Loucy (cell line): ENCODE measurements at regions not wholly inside any gene's neighbourhood (a gene's known extent, or its start where the extent isn't known, plus 50 kb on each side); places are given as distances from the start of the nearest gene placed in this dataset.
A peak's percentile ranks its signal among the peaks of the same experiment; 100 is the strongest.

Experiments
- H2AFZ ChIP-seq: fragments of 200-600 bp; sonication (generic); 2 replicates; pipeline ENCODE4 v1.6.0; 2016; ENCODE audit warnings: antibody characterized with exemption, mild to moderate bottlenecking, low read length, moderate library complexity
- H3F3A ChIP-seq: fragments of 200-600 bp; 2 replicates; pipeline ENCODE4 v1.6.0; 2016; ENCODE audit warnings: antibody characterized with exemption, low read depth, mild to moderate bottlenecking
- H3K27me3 ChIP-seq: fragments of 200-600 bp; sonication (generic); 2 replicates; pipeline ENCODE4 v1.6.1; 2014; ENCODE audit warnings: low read length, mild to moderate bottlenecking; ENCODE audit not compliant: insufficient read depth, poor library complexity, severe bottlenecking
- H3K36me3 ChIP-seq: fragments of 200-600 bp; sonication (generic); 2 replicates; pipeline ENCODE4 v1.6.1; 2016; ENCODE audit warnings: low read length; ENCODE audit not compliant: insufficient read depth
- H3K4me1 ChIP-seq: fragments of 200-600 bp; sonication (generic); 2 replicates; pipeline ENCODE4 v1.5.1; 2014; ENCODE audit warnings: low read length, mild to moderate bottlenecking; ENCODE audit not compliant: insufficient read depth, poor library complexity, severe bottlenecking
- H3K4me2 ChIP-seq: fragments of 200-600 bp; sonication (generic); 2 replicates; pipeline ENCODE4 v1.6.0; 2014; ENCODE audit warnings: antibody characterized with exemption, low read length, low read depth, mild to moderate bottlenecking; ENCODE audit not compliant: poor library complexity, severe bottlenecking
- H3K4me3 ChIP-seq: fragments of 200-600 bp; sonication (generic); 2 replicates; pipeline ENCODE4 v1.5.1; 2014; ENCODE audit warnings: low read length, mild to moderate bottlenecking, mixed read lengths; ENCODE audit not compliant: poor library complexity, severe bottlenecking
- H3K79me2 ChIP-seq: fragments of 200-600 bp; sonication (generic); 2 replicates; pipeline ENCODE4 v1.6.1; 2014; ENCODE audit warnings: low read length; ENCODE audit not compliant: insufficient read depth
- H3K9ac ChIP-seq: fragments of 200-600 bp; sonication (generic); 2 replicates; pipeline ENCODE4 v1.6.0; 2014; ENCODE audit warnings: mild to moderate bottlenecking, low read depth, low read length, moderate library complexity; ENCODE audit not compliant: poor library complexity, severe bottlenecking
- H3K9me2 ChIP-seq: fragments of 200-600 bp; sonication (generic); replicated peaks from 2 replicates; pipeline ENCODE4 v1.6.1; 2016; ENCODE audit warnings: low read depth, low read length, mixed read lengths
- H3K9me3 ChIP-seq: fragments of 200-600 bp; sonication (generic); 2 replicates; pipeline ENCODE4 v1.6.1; 2014; ENCODE audit warnings: mild to moderate bottlenecking, antibody characterized with exemption, low read length, low read depth; ENCODE audit not compliant: insufficient read depth
- H4K20me1 ChIP-seq: fragments of 200-600 bp; sonication (generic); 2 replicates; pipeline ENCODE4 v1.6.0; 2014; ENCODE audit warnings: antibody characterized with exemption, low read length, mild to moderate bottlenecking; ENCODE audit not compliant: insufficient read depth, poor library complexity, severe bottlenecking
- EZH2phosphoT487 ChIP-seq: fragments of 200-600 bp; IDR thresholded peaks from 2 replicates; pipeline ENCODE4 v1.6.1; 2018; ENCODE audit warnings: antibody characterized with exemption, mild to moderate bottlenecking, moderate library complexity, borderline replicate concordance
- TF ChIP-seq, protein P1 (sequence below): fragments of 200-600 bp; sonication (generic); conservative IDR thresholded peaks from 2 replicates; pipeline ENCODE4 v1.5.1; 2014; ENCODE audit warnings: mild to moderate bottlenecking, antibody characterized with exemption, low read length

GRCh38 chr9:90053027-90053426 lies 448.2 kb downstream of the GADD45G start:
- H3K79me2 ChIP-seq, result no peaks in the 10 kb centered on the region
- TF ChIP-seq, protein P1, sequence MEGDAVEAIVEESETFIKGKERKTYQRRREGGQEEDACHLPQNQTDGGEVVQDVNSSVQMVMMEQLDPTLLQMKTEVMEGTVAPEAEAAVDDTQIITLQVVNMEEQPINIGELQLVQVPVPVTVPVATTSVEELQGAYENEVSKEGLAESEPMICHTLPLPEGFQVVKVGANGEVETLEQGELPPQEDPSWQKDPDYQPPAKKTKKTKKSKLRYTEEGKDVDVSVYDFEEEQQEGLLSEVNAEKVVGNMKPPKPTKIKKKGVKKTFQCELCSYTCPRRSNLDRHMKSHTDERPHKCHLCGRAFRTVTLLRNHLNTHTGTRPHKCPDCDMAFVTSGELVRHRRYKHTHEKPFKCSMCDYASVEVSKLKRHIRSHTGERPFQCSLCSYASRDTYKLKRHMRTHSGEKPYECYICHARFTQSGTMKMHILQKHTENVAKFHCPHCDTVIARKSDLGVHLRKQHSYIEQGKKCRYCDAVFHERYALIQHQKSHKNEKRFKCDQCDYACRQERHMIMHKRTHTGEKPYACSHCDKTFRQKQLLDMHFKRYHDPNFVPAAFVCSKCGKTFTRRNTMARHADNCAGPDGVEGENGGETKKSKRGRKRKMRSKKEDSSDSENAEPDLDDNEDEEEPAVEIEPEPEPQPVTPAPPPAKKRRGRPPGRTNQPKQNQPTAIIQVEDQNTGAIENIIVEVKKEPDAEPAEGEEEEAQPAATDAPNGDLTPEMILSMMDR, result peak; percentile 45
- TF ChIP-seq EZH2phosphoT487, result no peak
- no peaks in the 10 kb centered on the region for H3K9me3 ChIP-seq
- no peak overlapping the region for H3K4me3 ChIP-seq
- H3K4me1 ChIP-seq, result no peaks in the 10 kb centered on the region
- H3K9me2 ChIP-seq, result no peaks in the 10 kb centered on the region
- H3K4me2 ChIP-seq, result no peak overlapping the region
- no peaks in the 10 kb centered on the region for H3K36me3 ChIP-seq
- no peaks in the 10 kb centered on the region for H3F3A ChIP-seq
- H3K9ac ChIP-seq, result no peak overlapping the region
- no peaks in the 10 kb centered on the region for H4K20me1 ChIP-seq
- no peak overlapping the region for H2AFZ ChIP-seq
- no peaks in the 10 kb centered on the region for H3K27me3 ChIP-seq

GRCh38 chr9:90054810-90055209 lies 450.0 kb downstream of the GADD45G start:
- Histone ChIP-seq H3K4me1 (no peaks in the 10 kb centered on the region), H3K9me2 (no peaks in the 10 kb centered on the region), H3F3A (no peaks in the 10 kb centered on the region), H4K20me1 (no peaks in the 10 kb centered on the region), H3K4me2 (no peak overlapping the region), H2AFZ (no peak overlapping the region), H3K27me3 (no peaks in the 10 kb centered on the region), H3K4me3 (no peak overlapping the region), H3K9ac (no peak overlapping the region), H3K9me3 (no peaks in the 10 kb centered on the region), H3K36me3 (no peaks in the 10 kb centered on the region), H3K79me2 (no peaks in the 10 kb centered on the region)
- TF ChIP-seq EZH2phosphoT487, result no peak
- TF ChIP-seq, protein P1, result no peak

GRCh38 chr9:90055226-90055625 lies 450.4 kb downstream of the GADD45G start:
- Histone ChIP-seq H3F3A (no peaks in the 10 kb centered on the region), H3K36me3 (no peaks in the 10 kb centered on the region), H2AFZ (no peak overlapping the region), H3K27me3 (no peaks in the 10 kb centered on the region), H3K9ac (no peak overlapping the region), H3K79me2 (no peaks in the 10 kb centered on the region), H3K9me3 (no peaks in the 10 kb centered on the region), H3K4me1 (no peaks in the 10 kb centered on the region), H4K20me1 (no peaks in the 10 kb centered on the region), H3K4me3 (no peak overlapping the region), H3K9me2 (no peaks in the 10 kb centered on the region), H3K4me2 (no peak overlapping the region)
- TF ChIP-seq EZH2phosphoT487, result no peak
- TF ChIP-seq, protein P1, result no peak
